Muscle of arm (tissue), 1 donor: ENCODE measurements at regions not wholly inside any gene's neighbourhood (a gene's known extent, or its start where the extent isn't known, plus 50 kb on each side); places are given as distances from the start of the nearest gene placed in this dataset.
A peak's percentile ranks its signal among the peaks of the same experiment; 100 is the strongest.
"Not testable (repeated sequence)": the region's sequence is repeated elsewhere in the genome, so short reads cannot be mapped to it uniquely, and the experiment has no call there.

Source experiments
- DNase-seq: peaks from one replicate; pipeline ENCODE4 v3.0.0-alpha.2; 2013

GRCh38 chr7:84735011-84735410 is 451.8 kb downstream of the SEMA3D start:
- DNase-seq, result no peak

- DNase-seq, result not testable (repeated sequence)
Observed at GRCh38 chr7:84733976-84734375, 452.9 kb downstream of the SEMA3D start.

GRCh38 chr7:84730864-84731263 is 456.0 kb downstream of the SEMA3D start:
- DNase-seq, result not testable (repeated sequence)

- DNase-seq, result no peak
Observed at GRCh38 chr7:84729284-84729683, 457.6 kb downstream of the SEMA3D start.

- no peak for DNase-seq
Observed at GRCh38 chr7:84722734-84723133, 464.1 kb downstream of the SEMA3D start.

GRCh38 chr7:84722086-84722485 is 464.8 kb downstream of the SEMA3D start:
- no peak for DNase-seq

GRCh38 chr7:84720456-84721097 is 466.3 kb downstream of the SEMA3D start:
- DNase-seq, result no peak

GRCh38 chr7:84714765-84715164 is 472.1 kb downstream of the SEMA3D start:
- no peak for DNase-seq

GRCh38 chr7:84712374-84713121 is 474.3 kb downstream of the SEMA3D start:
- DNase-seq, result no peak

GRCh38 chr7:84710538-84710937 is 476.3 kb downstream of the SEMA3D start:
- not testable (repeated sequence) for DNase-seq

- no peak for DNase-seq
Observed at GRCh38 chr7:84705706-84706105, 481.1 kb downstream of the SEMA3D start.

- DNase-seq, result no peak
Observed at GRCh38 chr7:84705079-84705478, 481.8 kb downstream of the SEMA3D start.

GRCh38 chr7:84704380-84704779 is 482.5 kb downstream of the SEMA3D start:
- DNase-seq, result no peak

- DNase-seq, result peak; percentile 25
Observed at GRCh38 chr7:84701524-84702306, 485.1 kb downstream of the SEMA3D start.

GRCh38 chr7:84700563-84701370 is 486.1 kb downstream of the SEMA3D start:
- no peak for DNase-seq

GRCh38 chr7:84697506-84697905 is 489.4 kb downstream of the SEMA3D start:
- DNase-seq, result no peak

- no peak for DNase-seq
Observed at GRCh38 chr7:84693483-84693882, 493.4 kb downstream of the SEMA3D start.

- no peak for DNase-seq
Observed at GRCh38 chr7:84688671-84689070, 494.1 kb upstream of the SEMA3A start.

- no peak for DNase-seq
Observed at GRCh38 chr7:84686373-84686772, 491.8 kb upstream of the SEMA3A start.

- no peak for DNase-seq
Observed at GRCh38 chr7:84684836-84685480, 490.4 kb upstream of the SEMA3A start.

GRCh38 chr7:84682543-84682942 is 488.0 kb upstream of the SEMA3A start:
- no peak for DNase-seq
